ENCODE measurements at regions not wholly inside any gene's neighbourhood (a gene's known extent, or its start where the extent isn't known, plus 50 kb on each side); places are given as distances from the start of the nearest gene placed in this dataset.

DNA sequence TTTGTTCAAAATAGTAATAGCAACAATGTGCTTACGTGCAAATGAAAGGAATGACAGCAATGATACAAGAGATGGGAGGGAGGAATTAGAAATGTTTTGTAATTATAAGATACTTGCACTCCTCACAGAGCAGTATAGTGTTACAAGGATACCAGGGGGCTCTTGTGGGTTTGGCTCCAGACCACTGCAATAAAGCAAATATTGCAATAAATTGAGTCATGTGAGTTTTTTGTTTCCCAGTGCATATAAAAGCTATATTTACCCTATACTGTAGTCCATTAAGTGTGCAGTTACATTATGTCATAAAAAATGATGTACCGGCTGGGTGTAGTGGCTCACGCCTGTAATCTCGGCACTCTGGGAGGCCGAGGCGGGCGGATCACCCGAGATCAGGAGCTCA, 864.3 kb downstream of the NSUN3 start:
- TF ChIP-seq EZH2phosphoT487 (IDR thresholded peaks at IDR 0.05) = no peak
- TF ChIP-seq, protein P1, sequence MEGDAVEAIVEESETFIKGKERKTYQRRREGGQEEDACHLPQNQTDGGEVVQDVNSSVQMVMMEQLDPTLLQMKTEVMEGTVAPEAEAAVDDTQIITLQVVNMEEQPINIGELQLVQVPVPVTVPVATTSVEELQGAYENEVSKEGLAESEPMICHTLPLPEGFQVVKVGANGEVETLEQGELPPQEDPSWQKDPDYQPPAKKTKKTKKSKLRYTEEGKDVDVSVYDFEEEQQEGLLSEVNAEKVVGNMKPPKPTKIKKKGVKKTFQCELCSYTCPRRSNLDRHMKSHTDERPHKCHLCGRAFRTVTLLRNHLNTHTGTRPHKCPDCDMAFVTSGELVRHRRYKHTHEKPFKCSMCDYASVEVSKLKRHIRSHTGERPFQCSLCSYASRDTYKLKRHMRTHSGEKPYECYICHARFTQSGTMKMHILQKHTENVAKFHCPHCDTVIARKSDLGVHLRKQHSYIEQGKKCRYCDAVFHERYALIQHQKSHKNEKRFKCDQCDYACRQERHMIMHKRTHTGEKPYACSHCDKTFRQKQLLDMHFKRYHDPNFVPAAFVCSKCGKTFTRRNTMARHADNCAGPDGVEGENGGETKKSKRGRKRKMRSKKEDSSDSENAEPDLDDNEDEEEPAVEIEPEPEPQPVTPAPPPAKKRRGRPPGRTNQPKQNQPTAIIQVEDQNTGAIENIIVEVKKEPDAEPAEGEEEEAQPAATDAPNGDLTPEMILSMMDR (IDR thresholded peaks at IDR 0.05) = no peak
- TF ChIP-seq EZH2 (IDR thresholded peaks at IDR 0.05) = no peak

Measured in neural progenitor cell (in vitro differentiated cells).